Vagina (tissue), 2 donors: ENCODE measurements at regions not wholly inside any gene's neighbourhood (a gene's known extent, or its start where the extent isn't known, plus 50 kb on each side); places are given as distances from the start of the nearest gene placed in this dataset.

Experiments used
- POLR2A ChIP-seq, 2 donors: fragments of 450-650 bp; IDR thresholded peaks; one replicate each; pipeline ENCODE4 v1.6.1; 2017; ENCODE audit warnings: antibody characterized with exemption in 2 of 2, mild to moderate bottlenecking in 2 of 2, moderate library complexity in 2 of 2
- POLR2AphosphoS5 ChIP-seq, 2 donors: sonication (generic); formaldehyde crosslinking; IDR thresholded peaks; one replicate each; pipeline ENCODE4 v1.9.0; 2017; ENCODE audit warnings: antibody characterized with exemption in 2 of 2, mild to moderate bottlenecking in 2 of 2, low read depth in 1 of 2; ENCODE audit not compliant: insufficient read depth in 1 of 2
- TF ChIP-seq, protein P1 (sequence below), 3 experiments: fragments of 450-650 bp in 2 of 3; fragments of 200-600 bp in 1 of 3; sonication (generic) in 1 of 3; IDR thresholded peaks; one replicate each; pipeline ENCODE4 v1.5.1; 2017 to 2019; ENCODE audit warnings: antibody characterized with exemption in 3 of 3, mild to moderate bottlenecking in 2 of 3, moderate library complexity in 2 of 3

- TF ChIP-seq, protein P1, sequence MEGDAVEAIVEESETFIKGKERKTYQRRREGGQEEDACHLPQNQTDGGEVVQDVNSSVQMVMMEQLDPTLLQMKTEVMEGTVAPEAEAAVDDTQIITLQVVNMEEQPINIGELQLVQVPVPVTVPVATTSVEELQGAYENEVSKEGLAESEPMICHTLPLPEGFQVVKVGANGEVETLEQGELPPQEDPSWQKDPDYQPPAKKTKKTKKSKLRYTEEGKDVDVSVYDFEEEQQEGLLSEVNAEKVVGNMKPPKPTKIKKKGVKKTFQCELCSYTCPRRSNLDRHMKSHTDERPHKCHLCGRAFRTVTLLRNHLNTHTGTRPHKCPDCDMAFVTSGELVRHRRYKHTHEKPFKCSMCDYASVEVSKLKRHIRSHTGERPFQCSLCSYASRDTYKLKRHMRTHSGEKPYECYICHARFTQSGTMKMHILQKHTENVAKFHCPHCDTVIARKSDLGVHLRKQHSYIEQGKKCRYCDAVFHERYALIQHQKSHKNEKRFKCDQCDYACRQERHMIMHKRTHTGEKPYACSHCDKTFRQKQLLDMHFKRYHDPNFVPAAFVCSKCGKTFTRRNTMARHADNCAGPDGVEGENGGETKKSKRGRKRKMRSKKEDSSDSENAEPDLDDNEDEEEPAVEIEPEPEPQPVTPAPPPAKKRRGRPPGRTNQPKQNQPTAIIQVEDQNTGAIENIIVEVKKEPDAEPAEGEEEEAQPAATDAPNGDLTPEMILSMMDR (IDR thresholded peaks at IDR 0.05): no peak
- TF ChIP-seq POLR2AphosphoS5 (IDR thresholded peaks at IDR 0.05; ENCODE audit: insufficient read depth in 1 of 2, low read depth in 1 of 2): no peak
- no peak for TF ChIP-seq POLR2A (IDR thresholded peaks at IDR 0.05)
Observed at GRCh38 chr11:82080160-82080559, 653.5 kb downstream of the FAM181B start.
